HG03354 (cell line): ENCODE measurements at regions not wholly inside any gene's neighbourhood (a gene's known extent, or its start where the extent isn't known, plus 50 kb on each side); places are given as distances from the start of the nearest gene placed in this dataset.
"Not testable (repeated sequence)": the region's sequence is repeated elsewhere in the genome, so short reads cannot be mapped to it uniquely, and the experiment has no call there.

ENCODE experiments used
- ATAC-seq: cut with Tn5 transposase; IDR thresholded peaks from one replicate; pipeline ENCODE4 v1.9.1; 2021; ENCODE audit warnings: mild to moderate bottlenecking; ENCODE audit not compliant: unreplicated experiment, poor library complexity, severe bottlenecking

GRCh38 chr16:13441675-13442074 is 478.3 kb upstream of the ERCC4 start:
- no peak for ATAC-seq

GRCh38 chr16:13448346-13448745 is 471.6 kb upstream of the ERCC4 start:
- ATAC-seq = no peak

- no peak for ATAC-seq
Observed at GRCh38 chr16:13453325-13453724, 466.6 kb upstream of the ERCC4 start.

- no peak for ATAC-seq
Observed at GRCh38 chr16:13453938-13454553, 465.9 kb upstream of the ERCC4 start.

- ATAC-seq = no peak
Observed at GRCh38 chr16:13463619-13464018, 456.3 kb upstream of the ERCC4 start.

- ATAC-seq = no peak
Observed at GRCh38 chr16:13471036-13471435, 448.9 kb upstream of the ERCC4 start.

- ATAC-seq = no peak
Observed at GRCh38 chr16:13478991-13479390, 441.0 kb upstream of the ERCC4 start.

GRCh38 chr16:13479549-13479948 is 440.4 kb upstream of the ERCC4 start:
- no peak for ATAC-seq

GRCh38 chr16:13480801-13481200 is 439.2 kb upstream of the ERCC4 start:
- ATAC-seq = no peak

GRCh38 chr16:13483121-13483520 is 436.8 kb upstream of the ERCC4 start:
- no peak for ATAC-seq

- ATAC-seq = not testable (repeated sequence)
Observed at GRCh38 chr16:13489416-13489815, 430.5 kb upstream of the ERCC4 start.

GRCh38 chr16:13492046-13492445 is 427.9 kb upstream of the ERCC4 start:
- no peak for ATAC-seq

- ATAC-seq = no peak
Observed at GRCh38 chr16:13503960-13504635, 415.9 kb upstream of the ERCC4 start.

- ATAC-seq = no peak
Observed at GRCh38 chr16:13507530-13507929, 412.4 kb upstream of the ERCC4 start.

GRCh38 chr16:13510425-13511151 is 409.4 kb upstream of the ERCC4 start:
- no peak for ATAC-seq

GRCh38 chr16:13517841-13518240 is 402.1 kb upstream of the ERCC4 start:
- ATAC-seq = no peak

GRCh38 chr16:13519871-13520270 is 400.1 kb upstream of the ERCC4 start:
- no peak for ATAC-seq

GRCh38 chr16:13521356-13521755 is 398.6 kb upstream of the ERCC4 start:
- no peak for ATAC-seq

- no peak for ATAC-seq
Observed at GRCh38 chr16:13527332-13527731, 392.6 kb upstream of the ERCC4 start.

GRCh38 chr16:13528691-13529090 is 391.3 kb upstream of the ERCC4 start:
- no peak for ATAC-seq
